ENCODE measurements at regions not wholly inside any gene's neighbourhood (a gene's known extent, or its start where the extent isn't known, plus 50 kb on each side); places are given as distances from the start of the nearest gene placed in this dataset.
"Not testable (repeated sequence)": the region's sequence is repeated elsewhere in the genome, so short reads cannot be mapped to it uniquely, and the experiment has no call there.

GRCh38 chr1:157368363-157368762 lies 184.0 kb downstream of the FCRL5 start:
- no peak for DNase-seq (ENCODE audit: low spot score)

- no peak for DNase-seq (ENCODE audit: low spot score)
These were observed 184.4 kb downstream of the FCRL5 start for GRCh38 chr1:157367870-157368269.

- DNase-seq (ENCODE audit: low spot score): no peak
These were observed 185.1 kb downstream of the FCRL5 start for GRCh38 chr1:157367091-157367739.

- no peak for DNase-seq (ENCODE audit: low spot score)
These were observed 187.7 kb downstream of the FCRL5 start for GRCh38 chr1:157364612-157365011.

GRCh38 chr1:157363660-157364140 lies 188.6 kb downstream of the FCRL5 start:
- peak; percentile 80 for DNase-seq (ENCODE audit: low spot score)

GRCh38 chr1:157360023-157360390 lies 192.3 kb downstream of the FCRL5 start:
- no peak for DNase-seq (ENCODE audit: low spot score)

- DNase-seq (ENCODE audit: low spot score): no peak
These were observed 192.8 kb downstream of the FCRL5 start for GRCh38 chr1:157359314-157360022.

- peak; percentile 67 for DNase-seq (ENCODE audit: low spot score)
These were observed 195.2 kb downstream of the FCRL5 start for GRCh38 chr1:157357111-157357510.

GRCh38 chr1:157356601-157357000 lies 195.7 kb downstream of the FCRL5 start:
- DNase-seq (ENCODE audit: low spot score): no peak

GRCh38 chr1:157353546-157353945 lies 198.8 kb downstream of the FCRL5 start:
- DNase-seq (ENCODE audit: low spot score): no peak

GRCh38 chr1:157352817-157353408 lies 199.4 kb downstream of the FCRL5 start:
- DNase-seq (ENCODE audit: low spot score): no peak

GRCh38 chr1:157352216-157352615 lies 200.1 kb downstream of the FCRL5 start:
- DNase-seq (ENCODE audit: low spot score): no peak

GRCh38 chr1:157351800-157352199 lies 200.5 kb downstream of the FCRL5 start:
- DNase-seq (ENCODE audit: low spot score): not testable (repeated sequence)

GRCh38 chr1:157348538-157349480 lies 203.5 kb downstream of the FCRL5 start:
- no peak for DNase-seq (ENCODE audit: low spot score)

GRCh38 chr1:157347506-157347905 lies 204.8 kb downstream of the FCRL5 start:
- no peak for DNase-seq (ENCODE audit: low spot score)

- DNase-seq (ENCODE audit: low spot score): not testable (repeated sequence)
These were observed 199.6 kb upstream of the ETV3 start for GRCh38 chr1:157337785-157338184.

GRCh38 chr1:157335056-157335455 lies 196.9 kb upstream of the ETV3 start:
- no peak for DNase-seq (ENCODE audit: low spot score)

- DNase-seq (ENCODE audit: low spot score): no peak
These were observed 195.8 kb upstream of the ETV3 start for GRCh38 chr1:157334041-157334440.

GRCh38 chr1:157330177-157330576 lies 192.0 kb upstream of the ETV3 start:
- not testable (repeated sequence) for DNase-seq (ENCODE audit: low spot score)

GRCh38 chr1:157328120-157328519 lies 189.9 kb upstream of the ETV3 start:
- not testable (repeated sequence) for DNase-seq (ENCODE audit: low spot score)

- DNase-seq (ENCODE audit: low spot score): no peak
These were observed 188.1 kb upstream of the ETV3 start for GRCh38 chr1:157326173-157326859.
